WERI-Rb-1 (cell line): ENCODE measurements at regions not wholly inside any gene's neighbourhood (a gene's known extent, or its start where the extent isn't known, plus 50 kb on each side); places are given as distances from the start of the nearest gene placed in this dataset.
A peak's percentile ranks its signal among the peaks of the same experiment; 100 is the strongest.

Experiments
- DNase-seq: peaks from one replicate; pipeline ENCODE4 v3.0.0-alpha.2; 2020
- H3K27ac ChIP-seq: fragments of 250-450 bp; sonication (Bioruptor Pico); 2 replicates; pipeline ENCODE4 v1.5.1; 2020; ENCODE audit warnings: mild to moderate bottlenecking, moderate library complexity
- H3K27me3 ChIP-seq: fragments of 250-450 bp; sonication (Bioruptor Pico); 2 replicates; pipeline ENCODE4 v1.5.1; 2021; ENCODE audit warnings: mild to moderate bottlenecking, low read depth, moderate library complexity; ENCODE audit not compliant: insufficient read depth, severe bottlenecking
- H3K36me3 ChIP-seq: fragments of 250-450 bp; sonication (Bioruptor Pico); 2 replicates; pipeline ENCODE4 v1.5.1; 2020; ENCODE audit warnings: mild to moderate bottlenecking, moderate library complexity
- H3K4me3 ChIP-seq: 2 replicates; pipeline ENCODE4 v1.5.1; 2011; ENCODE audit warnings: low read depth, mild to moderate bottlenecking, control low read depth, low read length
- H3K9me3 ChIP-seq: fragments of 250-450 bp; sonication (Bioruptor Pico); 2 replicates; pipeline ENCODE4 v1.5.1; 2021; ENCODE audit warnings: mild to moderate bottlenecking, moderate library complexity; ENCODE audit not compliant: severe bottlenecking
- TF ChIP-seq, protein P1 (sequence below): IDR thresholded peaks from 2 replicates; pipeline ENCODE4 v1.5.1; 2011; ENCODE audit warnings: low read depth, mild to moderate bottlenecking, control low read depth, inconsistent platforms, low read length

DNA sequence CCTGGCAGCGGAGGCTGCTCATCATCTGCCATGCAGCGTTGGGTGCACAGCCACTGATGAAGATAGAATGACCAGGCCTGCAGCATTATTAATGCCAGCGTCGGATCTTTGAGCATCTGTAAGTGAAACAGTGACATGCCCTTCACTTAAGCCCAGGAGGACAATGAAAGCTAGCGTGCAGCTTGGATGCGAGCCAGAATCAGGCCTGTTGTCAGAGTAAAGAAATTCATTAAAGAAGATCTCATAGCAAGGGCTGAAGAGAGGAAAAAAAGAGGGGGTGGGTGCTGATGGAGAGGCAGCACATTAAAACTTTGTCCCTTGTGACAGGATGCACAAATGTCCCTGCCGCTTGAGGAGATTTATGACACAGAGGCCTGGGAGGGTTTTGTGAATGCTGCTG, 186.1 kb upstream of the MAST4 start:
- TF ChIP-seq, protein P1, sequence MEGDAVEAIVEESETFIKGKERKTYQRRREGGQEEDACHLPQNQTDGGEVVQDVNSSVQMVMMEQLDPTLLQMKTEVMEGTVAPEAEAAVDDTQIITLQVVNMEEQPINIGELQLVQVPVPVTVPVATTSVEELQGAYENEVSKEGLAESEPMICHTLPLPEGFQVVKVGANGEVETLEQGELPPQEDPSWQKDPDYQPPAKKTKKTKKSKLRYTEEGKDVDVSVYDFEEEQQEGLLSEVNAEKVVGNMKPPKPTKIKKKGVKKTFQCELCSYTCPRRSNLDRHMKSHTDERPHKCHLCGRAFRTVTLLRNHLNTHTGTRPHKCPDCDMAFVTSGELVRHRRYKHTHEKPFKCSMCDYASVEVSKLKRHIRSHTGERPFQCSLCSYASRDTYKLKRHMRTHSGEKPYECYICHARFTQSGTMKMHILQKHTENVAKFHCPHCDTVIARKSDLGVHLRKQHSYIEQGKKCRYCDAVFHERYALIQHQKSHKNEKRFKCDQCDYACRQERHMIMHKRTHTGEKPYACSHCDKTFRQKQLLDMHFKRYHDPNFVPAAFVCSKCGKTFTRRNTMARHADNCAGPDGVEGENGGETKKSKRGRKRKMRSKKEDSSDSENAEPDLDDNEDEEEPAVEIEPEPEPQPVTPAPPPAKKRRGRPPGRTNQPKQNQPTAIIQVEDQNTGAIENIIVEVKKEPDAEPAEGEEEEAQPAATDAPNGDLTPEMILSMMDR: no peak
- no peak for DNase-seq

DNA sequence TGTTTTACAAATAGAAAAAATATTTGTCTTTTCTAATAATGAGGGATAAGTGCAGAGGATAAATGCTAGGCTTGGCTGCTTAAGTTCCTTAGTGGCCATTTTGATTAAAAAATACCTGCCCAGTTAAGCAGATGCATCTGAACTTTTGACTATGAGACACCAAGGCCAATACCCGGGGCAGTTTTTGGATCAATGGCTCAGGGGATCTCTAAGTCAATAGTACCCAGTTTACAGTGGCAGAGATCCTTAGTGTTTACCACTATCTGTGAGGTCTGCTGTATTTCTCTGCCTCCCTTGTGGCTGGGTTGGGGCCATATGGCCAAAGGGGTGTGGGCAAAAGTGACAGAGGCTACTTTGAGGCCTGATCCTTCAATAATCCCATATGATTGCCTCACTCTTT, 184.5 kb upstream of the MAST4 start:
- DNase-seq: peak; percentile 13
- Histone ChIP-seq H3K36me3 (no peaks in the 10 kb centered on the region), H3K4me3 (no peak overlapping the region), H3K9me3 (no peaks in the 10 kb centered on the region), H3K27ac (no peak overlapping the region), H3K27me3 (no peaks in the 10 kb centered on the region)
- TF ChIP-seq, protein P1: no peak

More for the DNA sequence above, 186.1 kb upstream of the MAST4 start:
- H3K27ac ChIP-seq: no peak overlapping the region
- no peak overlapping the region for H3K4me3 ChIP-seq
- no peaks in the 10 kb centered on the region for H3K9me3 ChIP-seq
- no peaks in the 10 kb centered on the region for H3K27me3 ChIP-seq
- H3K36me3 ChIP-seq: no peaks in the 10 kb centered on the region

- H3K9me3 ChIP-seq: no peaks in the 10 kb centered on the region
- no peak overlapping the region for H3K27ac ChIP-seq
- TF ChIP-seq, protein P1: no peak
- H3K36me3 ChIP-seq: no peaks in the 10 kb centered on the region
- no peaks in the 10 kb centered on the region for H3K27me3 ChIP-seq
- DNase-seq: no peak
- H3K4me3 ChIP-seq: no peak overlapping the region
Measured at GRCh38 chr5:66413931-66414330, 182.3 kb upstream of the MAST4 start.

GRCh38 chr5:66415208-66415607, 181.0 kb upstream of the MAST4 start:
- H3K27ac ChIP-seq: no peak overlapping the region
- TF ChIP-seq, protein P1: no peak
- no peak overlapping the region for H3K4me3 ChIP-seq
- no peaks in the 10 kb centered on the region for H3K27me3 ChIP-seq
- no peaks in the 10 kb centered on the region for H3K36me3 ChIP-seq
- no peak for DNase-seq
- H3K9me3 ChIP-seq: no peaks in the 10 kb centered on the region

DNA sequence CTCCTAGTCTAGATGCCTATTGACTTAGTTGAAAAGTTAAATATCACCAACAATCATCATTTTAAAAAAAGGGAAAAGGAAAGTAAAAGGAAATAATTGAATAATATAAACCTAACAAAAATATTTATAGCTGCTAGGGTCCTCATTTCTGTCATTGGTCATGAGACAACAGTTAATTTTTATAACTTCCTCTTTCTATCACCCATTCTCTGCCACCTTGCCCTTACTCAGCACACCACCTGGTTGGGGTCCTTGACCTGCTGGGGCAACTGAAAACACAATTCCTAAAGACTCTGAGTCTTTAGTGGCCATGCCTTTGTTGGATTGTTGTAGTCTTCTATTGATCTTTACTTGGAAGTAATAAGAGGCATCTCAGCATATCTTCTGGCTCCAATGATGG, 179.5 kb upstream of the MAST4 start:
- H3K27me3 ChIP-seq: no peaks in the 10 kb centered on the region
- H3K4me3 ChIP-seq: no peak overlapping the region
- TF ChIP-seq, protein P1: no peak
- no peaks in the 10 kb centered on the region for H3K9me3 ChIP-seq
- no peak for DNase-seq
- no peak overlapping the region for H3K27ac ChIP-seq
- no peaks in the 10 kb centered on the region for H3K36me3 ChIP-seq

- Histone ChIP-seq H3K27me3 (no peaks in the 10 kb centered on the region), H3K36me3 (no peaks in the 10 kb centered on the region), H3K4me3 (no peak overlapping the region), H3K9me3 (no peaks in the 10 kb centered on the region), H3K27ac (no peak overlapping the region)
- no peak for DNase-seq
- TF ChIP-seq, protein P1: no peak
Measured at GRCh38 chr5:66417781-66418180, 178.4 kb upstream of the MAST4 start.
